ENCODE measurements at regions not wholly inside any gene's neighbourhood (a gene's known extent, or its start where the extent isn't known, plus 50 kb on each side); places are given as distances from the start of the nearest gene placed in this dataset.
"Not testable (repeated sequence)": the region's sequence is repeated elsewhere in the genome, so short reads cannot be mapped to it uniquely, and the experiment has no call there.

DNA sequence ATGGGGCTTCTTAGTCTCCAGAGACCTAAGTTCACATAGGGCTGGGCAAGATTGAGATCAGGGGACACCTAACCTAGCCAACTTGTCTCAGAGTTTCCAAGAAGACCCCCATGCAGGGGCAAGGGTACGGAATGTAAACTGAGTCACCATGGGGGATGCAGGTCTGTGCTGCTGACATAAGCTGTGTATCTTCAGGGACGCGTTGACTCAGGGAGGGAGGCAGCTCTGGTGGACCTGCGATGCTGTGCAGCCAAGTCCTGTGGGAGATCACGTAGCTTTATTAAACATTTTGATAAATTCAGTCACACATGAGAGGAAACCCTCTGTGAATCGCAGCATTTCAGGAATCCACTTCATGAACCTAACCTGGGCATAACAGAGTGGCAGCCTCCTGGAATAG is 216.0 kb downstream of the ANKRD30B start:
- no peak for DNase-seq

DNA sequence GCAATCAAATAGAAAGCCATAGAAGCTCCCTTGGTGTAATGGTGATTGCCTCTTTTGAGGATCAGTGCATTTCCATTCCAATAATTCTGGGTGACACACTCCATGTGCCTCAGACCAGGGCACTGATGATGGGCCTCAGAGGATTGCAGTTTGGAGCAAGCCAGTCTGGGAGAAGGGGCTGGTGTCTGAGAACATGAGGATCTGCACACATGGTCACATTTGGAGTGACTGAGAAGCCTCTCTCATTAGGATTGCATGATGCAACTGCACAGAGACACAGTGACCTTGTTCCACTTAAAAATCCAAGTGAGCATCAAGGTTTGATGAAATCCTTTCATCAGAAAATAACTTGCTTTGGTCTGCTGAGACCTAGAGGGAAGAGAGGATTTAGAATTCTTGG is 216.4 kb downstream of the ANKRD30B start:
- DNase-seq = no peak

DNA sequence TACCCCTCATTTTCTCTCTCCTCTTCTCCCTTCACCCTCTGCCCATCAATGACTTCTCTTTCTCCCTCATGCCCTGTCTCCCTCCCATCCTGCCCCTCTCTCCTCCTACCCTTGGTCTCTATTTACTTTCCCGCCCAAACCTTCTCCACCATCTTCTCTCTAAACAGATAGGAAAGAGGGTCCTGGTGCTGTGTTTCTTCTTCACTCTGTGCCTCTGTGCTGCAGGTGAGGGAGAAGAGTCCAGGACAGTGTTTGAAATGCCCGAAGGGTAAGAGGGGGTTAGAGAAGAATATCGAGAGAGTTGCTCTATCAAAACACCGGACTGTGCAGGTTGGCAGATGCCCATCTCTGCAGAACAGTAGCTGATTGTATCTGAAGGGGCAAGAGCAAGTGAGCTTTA is 217.0 kb downstream of the ANKRD30B start:
- not testable (repeated sequence) for DNase-seq

DNA sequence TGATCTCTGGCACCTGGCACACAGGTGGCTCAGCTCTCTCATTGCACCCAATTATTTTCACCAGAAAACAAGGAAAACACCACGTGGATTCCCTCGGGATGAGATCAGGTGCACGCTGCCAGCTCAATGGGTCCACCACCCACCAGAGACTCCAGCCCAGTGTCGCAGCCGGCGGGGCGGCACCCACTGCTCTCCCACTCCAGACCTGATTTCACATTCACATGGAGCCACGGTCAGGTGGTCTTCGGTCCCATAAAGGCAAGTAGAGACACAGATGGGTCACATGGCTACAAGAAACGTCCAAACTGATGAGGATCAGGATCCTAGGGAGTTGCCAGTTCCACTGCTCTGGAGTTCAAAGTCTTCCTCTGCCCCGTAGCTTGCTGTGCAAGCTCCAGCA is 217.6 kb downstream of the ANKRD30B start:
- DNase-seq = no peak

DNA sequence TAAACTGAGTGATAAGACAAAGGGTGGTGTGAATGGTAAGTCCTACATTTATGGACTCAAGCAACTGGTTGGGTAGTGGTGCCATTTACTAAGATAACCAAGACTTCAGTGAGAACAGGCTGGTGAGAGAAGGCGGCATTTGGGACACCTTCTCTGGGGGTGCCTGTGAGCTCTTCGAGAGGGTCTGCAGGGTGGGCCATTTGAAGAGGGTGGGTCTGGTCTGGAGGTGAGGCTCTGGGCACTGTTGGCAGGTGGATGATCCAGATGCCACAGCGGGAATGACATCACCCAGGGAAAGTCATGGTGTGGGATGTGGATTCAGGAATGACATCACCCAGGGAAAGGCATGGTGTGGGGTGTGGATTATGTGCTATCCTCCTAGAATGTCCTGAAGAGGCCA is 219.3 kb downstream of the ANKRD30B start:
- not testable (repeated sequence) for DNase-seq

DNA sequence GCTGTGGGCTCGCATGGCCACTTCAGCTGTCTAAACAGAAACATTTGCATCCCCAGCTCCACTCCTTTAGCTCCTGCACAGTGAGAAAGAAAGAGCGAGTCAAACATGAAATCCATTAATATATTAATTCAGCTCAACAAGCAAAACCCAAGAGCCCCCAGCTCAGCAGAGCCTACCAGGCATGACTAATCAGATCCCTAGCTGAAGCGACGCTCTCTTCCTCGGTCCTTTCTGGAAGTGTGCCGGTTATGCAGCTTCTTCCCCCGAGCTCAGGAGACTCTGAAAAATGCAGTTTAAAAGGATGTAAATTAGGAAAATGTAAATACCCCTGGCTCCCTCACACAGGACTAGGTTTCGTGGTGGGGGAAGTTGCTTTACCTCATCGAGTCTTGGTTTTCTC is 221.5 kb downstream of the ANKRD30B start:
- no peak for DNase-seq

DNA sequence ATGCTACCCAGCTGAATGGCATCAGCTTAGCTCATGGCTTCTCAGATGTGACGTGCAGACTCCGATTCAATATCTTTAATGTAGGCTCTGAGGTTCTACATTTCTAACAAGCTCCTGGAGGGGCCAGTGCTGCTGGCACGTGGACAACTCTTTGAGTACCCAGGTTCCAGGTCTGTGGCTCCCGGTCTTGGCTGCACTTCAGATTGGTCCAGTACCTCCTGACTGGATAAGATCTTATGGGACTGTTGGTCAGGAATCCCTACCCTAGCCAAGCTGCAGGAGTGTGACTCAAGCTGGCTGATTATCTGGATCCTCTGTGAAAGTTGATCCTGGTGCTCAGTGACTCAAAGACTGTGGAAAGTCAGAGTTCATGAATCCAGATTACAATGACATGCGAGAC is 222.1 kb downstream of the ANKRD30B start:
- no peak for DNase-seq

DNA sequence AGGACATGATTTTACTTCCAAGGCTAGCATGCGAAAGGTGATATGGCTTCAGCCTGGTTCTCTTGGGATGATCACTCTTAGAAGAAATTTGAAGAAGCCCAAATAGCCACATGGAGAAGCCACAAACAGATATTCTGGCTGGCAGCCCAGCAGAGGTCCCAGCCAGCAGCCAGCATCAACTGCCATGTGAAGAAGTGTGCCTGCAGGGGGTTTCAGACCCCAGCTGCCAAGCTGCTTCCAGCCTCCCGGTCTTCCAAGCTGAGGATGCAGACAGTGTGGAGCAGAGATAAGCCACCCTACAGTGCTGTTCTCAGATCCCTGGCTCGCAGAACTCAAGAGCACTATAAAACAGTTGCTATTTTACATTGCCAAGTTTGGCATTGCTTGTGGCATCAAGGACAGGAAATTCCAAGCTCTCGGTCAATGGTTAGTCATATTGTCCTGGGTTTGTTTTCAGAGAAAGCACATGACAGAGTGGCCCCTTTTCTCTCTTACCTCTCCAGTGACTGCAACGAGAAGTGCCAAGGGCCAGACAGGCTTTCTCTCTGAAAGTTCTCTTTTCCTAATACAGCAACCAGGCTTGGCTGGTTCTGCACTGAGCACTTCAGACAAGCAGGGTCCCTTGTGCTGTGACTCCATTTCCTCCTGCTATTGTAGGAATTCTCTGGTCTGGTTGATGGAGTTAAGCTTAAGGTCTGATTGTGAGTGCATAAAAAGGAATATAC is 223.7 kb downstream of the ANKRD30B start:
- no peak for DNase-seq

DNA sequence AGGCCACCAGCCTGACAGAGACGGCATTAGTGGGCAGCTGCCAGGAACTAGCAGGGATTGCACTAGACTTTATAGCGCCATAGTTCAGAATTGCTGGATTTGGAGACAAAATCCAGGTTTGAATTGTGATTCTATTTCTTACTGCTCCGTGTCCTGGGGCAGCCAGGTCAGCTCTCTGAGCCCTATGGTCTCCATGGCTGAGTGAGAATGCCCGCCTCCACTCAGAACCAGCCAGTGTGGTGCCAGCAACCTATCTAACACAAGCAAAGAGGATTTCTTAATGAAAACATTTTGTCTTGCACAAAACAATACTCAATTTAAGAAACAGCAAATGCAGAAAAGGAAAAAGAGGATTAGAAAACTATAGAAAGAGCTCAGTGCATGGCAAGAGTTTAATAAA is 225.4 kb downstream of the ANKRD30B start:
- not testable (repeated sequence) for DNase-seq

DNA sequence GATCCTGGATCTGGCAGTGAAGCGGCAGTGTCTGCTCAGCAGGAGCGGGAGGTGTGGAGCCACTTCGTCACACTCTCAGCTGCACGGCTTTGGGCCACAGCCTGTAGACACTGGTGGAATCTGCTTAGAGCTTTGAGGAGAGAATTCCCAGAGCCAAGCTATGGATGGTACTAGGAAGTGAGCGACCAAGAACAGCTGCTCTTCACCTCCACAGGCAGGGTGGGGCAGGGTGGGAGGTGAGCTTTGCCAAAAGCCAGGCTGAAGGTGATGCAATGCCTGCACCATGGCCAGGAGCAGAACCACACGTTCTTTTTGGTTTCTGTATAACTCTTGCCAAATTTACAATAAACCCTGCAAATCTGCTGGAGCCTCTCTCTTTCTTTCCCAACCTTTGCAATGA is 226.1 kb downstream of the ANKRD30B start:
- DNase-seq = no peak

DNA sequence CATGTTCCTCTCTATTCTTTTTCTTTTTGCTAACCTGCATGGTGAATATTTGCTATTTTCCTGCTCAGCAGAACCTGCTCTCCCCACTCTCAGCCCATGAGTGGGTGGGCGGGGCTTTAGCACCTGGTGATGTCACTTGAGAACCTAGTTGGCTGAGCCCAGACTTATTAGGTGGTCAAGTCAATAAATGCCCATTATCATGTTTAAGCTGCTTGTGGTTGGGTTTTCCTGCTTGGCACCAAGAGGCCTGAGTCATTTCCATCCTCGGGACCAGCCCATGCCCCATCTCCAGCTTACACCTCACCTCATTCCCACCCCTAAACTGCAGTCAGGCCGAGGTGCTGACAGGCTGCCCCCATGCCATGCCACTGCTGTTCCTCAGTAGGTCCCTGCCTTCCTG is 226.6 kb downstream of the ANKRD30B start:
- no peak for DNase-seq

DNA sequence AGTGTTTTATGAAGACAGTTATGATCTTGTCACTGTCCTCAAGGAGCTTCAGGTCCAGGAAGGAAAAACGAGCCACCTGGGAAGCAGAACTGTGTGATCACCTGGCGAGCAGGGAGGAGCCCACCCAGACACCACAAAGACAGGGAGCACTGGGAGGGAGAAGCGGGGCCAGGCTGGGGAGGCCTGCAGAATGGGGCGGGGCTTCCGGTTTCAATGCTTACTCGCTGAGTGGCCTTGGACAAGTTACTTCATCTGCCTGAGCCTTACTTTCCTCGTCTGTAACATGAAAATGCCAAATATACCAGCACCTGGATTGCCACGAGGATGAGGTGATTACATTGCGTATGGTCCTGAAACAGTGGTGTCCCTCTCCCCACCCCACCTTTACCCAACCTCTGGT is 227.5 kb downstream of the ANKRD30B start:
- no peak for DNase-seq

DNA sequence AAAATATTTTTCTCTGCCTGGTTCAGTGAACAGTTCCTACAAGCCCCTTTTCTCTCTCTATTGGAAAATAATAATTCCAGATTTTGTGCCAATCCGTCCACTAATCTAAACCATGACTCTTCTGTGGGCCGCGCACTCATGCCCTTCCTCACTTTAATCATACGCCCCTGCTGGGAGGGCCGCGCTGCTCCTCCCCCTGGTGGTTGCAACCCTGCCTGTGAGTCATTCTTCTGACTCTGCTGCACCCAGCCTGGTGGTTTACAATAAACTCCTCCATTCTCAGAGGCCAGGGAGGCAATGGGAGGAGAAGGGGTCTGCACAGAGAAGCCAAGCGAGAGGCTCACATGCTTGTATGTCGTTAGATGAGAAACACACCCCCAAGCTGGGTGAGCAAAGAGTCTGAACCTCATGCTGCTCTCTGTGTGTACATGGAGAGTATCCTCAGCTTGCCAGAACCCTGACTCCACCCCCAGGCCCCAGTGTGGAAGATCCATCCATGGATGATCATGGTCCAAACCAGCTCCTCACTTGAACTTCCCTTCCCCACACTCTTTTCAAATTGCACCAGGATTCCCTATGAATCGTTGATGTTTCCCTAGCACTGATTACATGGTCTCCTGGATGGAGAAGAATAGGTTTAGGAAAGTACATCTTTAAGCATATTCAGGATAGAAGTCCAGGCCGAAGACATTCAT is 228.9 kb downstream of the ANKRD30B start:
- peak; percentile 77 for DNase-seq

DNA sequence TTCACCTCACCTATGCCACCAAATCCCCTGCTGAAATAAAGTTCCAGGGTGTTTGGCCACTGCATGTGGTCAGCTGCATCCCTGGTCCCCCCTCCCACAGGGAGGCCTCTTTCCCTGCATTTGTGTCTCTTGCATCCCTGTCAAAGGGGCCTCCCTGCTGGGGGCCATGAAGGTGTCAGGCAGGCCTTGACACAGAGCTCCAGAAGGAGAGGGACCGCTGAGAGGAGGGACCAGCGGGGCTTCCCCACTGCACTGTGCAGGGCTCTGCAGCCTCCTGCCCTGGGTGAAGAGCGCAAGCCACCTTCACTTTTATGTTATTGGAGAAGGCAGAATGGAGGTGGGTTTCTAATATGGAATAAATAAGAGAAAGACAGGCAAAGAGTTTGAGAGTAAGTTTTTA is 230.2 kb downstream of the ANKRD30B start:
- DNase-seq = no peak

DNA sequence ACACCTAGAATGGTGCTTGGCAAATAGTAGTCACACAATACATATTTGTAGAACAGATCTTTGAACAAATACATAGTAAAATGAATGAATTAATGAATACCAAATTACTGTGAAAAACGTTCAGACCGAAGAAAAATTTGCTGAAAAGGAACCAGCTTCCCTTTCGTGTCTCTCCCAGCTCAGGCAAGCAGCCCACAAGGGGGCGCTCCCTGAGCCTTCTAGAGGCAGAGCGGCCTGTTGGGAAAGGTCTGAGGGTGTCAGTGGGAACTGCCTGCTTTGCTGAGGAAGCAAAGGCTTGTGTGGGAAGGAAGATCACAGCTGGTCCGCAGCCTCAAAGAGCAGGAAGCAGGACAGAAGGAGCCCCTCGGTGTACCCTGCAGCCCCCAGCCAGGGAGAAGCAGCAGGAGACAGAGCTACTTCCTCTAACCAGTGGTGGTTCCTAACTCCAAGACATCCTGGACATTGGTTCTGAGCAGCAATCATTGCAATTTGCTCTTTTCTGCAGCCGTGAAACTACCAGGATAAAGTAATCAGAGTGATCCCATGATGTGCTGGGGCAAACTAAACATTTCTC is 231.1 kb downstream of the ANKRD30B start:
- peak; percentile 88 for DNase-seq

DNA sequence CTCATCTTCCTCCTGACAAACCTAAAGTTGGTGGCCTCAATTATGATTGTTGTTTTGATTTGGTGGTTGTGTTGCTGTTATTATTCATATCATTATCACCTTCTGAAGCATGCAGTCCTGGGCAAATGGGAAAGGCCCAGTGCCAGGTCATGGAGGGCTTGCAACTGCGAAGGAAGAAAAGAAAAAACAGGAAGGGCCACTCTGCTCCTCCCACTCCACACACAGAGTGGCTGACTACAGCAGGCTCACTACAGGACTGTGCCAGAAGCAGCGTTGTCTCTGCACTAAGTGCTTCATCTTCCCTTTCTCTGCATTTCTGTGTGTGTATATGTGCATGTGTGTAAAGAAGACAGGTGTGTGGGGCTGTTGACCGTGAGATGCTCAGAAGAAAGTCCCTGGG is 231.9 kb downstream of the ANKRD30B start:
- DNase-seq = peak; percentile 36

DNA sequence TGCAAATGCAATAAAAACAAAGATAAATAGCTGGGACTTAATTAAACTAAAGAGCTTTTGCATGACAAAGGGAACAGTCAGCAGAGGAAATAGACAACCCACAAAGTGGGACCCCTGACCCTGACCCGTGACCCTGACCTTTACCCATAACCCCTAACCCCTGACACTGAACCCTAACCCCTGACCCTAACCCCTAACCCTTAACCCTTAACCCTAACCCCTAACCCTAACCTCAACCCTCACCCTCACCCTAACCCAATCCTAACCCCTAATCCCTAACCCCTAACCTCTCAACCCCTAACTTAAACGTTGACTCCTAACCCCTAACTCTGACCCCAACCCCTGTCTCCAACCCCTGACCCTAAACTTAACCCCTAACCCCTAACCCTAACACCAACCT is 236.6 kb downstream of the ANKRD30B start:
- DNase-seq = not testable (repeated sequence)

DNA sequence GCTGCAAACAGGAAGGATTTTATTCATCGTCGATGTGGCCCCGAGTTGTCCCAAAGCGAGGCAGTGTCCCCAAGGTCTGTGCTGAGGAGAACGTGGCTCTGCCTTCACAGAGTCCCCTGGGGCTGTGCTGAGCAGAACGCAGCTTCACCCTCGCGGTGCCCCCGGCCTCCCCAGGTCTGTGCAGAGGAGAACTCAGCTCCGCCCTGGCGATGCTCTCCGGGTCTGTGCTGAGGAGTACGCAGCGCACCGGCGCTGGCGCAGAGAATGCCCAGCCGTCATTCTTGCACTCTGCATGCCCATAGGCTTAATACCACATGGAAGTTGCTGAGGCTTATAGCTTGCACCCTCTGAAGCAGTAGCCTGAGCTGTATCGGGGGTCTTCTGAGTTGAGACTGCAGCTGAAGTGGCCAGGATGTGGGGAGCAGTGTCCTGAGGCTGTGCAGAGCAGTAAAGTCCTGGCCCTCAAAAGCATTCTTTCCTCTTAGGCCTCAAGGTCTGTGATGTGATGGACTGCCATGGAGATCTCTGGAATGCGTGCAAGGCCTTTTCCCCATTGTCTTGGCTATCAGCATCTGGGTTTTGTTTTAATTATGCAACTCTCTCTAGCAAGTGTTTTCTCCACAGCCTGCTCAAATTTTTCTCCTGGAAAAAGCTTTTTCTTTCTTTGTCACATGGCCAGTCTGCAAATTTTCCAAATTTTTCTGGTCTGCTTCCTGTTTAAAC is 237.5 kb downstream of the ANKRD30B start:
- not testable (repeated sequence) for DNase-seq

DNA sequence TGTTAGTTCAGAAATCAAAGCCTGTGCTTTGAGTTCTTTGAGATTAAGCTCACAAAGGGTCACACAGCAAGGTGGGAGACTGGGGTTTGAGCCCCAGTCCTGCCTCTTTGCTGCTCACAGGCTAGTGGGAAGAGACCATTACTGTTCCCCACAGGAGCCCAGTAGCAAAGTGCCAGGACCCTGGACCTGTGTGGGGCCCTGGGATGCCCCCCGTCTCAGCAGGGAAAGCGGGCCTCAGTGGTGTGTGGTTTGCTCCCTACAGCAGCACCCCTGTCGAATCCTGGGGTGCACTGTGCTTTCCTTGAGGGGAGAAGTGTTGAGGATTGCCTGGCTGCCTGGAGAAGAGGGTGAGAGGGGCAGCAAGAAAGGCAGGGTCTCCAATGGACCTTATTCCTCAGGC is 239.4 kb downstream of the ANKRD30B start:
- DNase-seq = not testable (repeated sequence)

DNA sequence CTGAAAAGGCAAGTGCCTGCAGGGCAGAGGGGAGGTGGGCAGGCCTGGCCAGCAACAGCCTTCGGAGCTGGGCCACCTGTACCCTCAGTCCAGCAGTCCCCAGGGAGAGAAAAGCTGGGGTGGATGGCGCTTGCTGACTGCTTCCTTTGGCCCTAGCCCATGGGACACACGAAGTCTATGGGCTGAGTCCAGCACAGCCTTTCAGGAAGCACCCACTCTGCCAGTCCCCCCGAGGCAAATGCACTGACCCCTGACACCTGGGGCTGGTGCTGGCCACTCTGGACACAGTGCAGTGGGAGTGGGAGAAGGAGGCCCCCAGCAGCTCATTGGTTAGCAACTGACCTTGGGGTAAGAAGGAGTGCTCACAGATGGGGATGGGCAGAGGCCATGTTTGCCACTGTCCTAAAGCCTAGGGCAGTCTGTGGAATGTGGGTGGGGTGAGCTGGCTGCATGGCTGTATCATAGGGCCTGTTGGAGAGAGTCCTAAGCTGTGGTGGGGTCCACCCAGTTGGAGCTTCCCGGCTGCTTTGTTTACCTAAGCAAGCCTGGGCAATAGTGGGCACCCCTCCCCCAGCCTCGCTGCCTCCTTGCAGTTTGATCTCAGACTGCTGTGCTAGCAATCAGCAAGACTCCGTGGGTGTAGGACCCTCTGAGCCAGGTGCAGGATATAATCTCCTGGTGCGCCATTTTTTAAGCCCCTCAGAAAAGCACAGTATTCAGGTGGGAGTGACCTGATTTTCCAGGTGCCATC is 240.2 kb downstream of the ANKRD30B start:
- not testable (repeated sequence) for DNase-seq

DNA sequence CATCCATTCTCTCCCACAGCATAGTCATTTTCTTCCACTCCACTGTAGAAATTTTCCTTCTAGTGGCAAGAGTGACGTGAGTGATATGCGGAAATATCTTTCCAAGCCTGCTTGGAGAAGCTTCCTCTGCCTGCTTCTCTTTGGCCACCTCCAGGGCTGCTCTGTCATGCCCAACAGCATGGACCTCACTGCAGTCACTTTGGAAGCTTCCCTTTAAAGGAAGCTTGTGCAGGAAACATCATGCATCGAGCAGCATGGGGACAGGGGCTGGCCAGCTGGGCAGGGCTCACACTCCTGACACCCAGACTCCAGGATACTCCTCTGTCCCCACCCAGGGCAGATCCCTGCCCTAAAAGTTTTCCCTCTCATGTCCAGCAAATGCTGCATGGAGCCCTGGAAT is 241.6 kb downstream of the ANKRD30B start:
- DNase-seq = not testable (repeated sequence)

DNA sequence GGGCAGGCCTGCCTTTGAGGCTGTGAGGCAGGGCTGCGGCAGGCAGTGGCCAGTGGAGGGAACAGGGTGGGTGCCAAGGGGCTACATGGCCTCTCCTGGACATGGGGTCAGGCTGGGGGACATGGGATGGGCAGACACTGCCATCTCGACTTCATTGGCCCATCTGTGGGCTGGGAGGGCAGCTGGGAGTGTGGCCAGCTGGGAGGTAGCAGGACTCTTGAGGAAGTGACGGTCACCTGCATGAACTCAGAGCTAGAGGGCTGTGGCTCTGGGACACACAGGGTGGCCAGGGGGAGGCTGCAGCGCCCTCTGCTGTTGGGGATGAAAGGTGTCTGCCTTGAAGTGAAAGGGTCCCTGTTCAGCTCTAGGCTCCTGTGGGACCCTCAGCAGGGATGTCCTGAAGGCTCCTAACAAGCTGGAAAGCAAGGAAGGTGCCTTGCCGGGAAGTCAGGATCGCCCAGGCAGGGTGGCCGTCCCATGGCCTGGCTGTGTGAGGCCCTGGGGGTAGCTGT is 244.0 kb downstream of the ANKRD30B start:
- not testable (repeated sequence) for DNase-seq

DNA sequence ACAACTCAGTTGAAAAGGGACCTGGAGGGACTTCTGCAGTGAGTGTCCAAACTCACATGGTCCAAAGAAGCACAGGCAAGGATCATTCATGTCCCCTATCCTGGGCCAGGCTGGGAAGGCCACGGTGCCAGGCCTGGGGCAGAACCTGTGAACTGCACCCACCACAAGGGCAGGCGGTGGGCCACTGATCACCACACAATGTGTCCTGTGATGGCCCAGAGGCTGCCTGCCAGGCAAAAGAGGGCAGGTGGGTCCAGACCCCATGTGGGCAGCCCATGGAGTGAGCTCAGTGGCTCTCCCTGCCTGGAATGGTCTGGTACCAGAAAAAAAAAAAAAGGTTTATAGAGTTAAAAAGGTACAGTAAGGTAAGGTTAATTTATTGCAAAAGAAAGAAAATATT is 244.8 kb downstream of the ANKRD30B start:
- not testable (repeated sequence) for DNase-seq

Data from OCI-M1 (cell line).